ENCODE measurements at regions not wholly inside any gene's neighbourhood (a gene's known extent, or its start where the extent isn't known, plus 50 kb on each side); places are given as distances from the start of the nearest gene placed in this dataset.
"Not testable (repeated sequence)": the region's sequence is repeated elsewhere in the genome, so short reads cannot be mapped to it uniquely, and the experiment has no call there.

GRCh38 chr10:44102726-44103255, 282.1 kb downstream of the CXCL12 start:
- ChIA-PET POLR2A (no interaction called here), CTCF (interaction anchor here (1.3 kb wide), 1 partner anchor 140 kb away, joined by 3 read pairs; no protein-coding TSS in a partner anchor)
- H3K27me3 ChIP-seq (ENCODE audit: control insufficient read depth, insufficient read depth, low read length), result no peaks in the 10 kb centered on the region
- peak; percentile 71 for DNase-seq (ENCODE audit: low read depth)
- H3K4me3 ChIP-seq (ENCODE audit: low read depth, low read length), result no peak overlapping the region
- TF ChIP-seq, protein P1, sequence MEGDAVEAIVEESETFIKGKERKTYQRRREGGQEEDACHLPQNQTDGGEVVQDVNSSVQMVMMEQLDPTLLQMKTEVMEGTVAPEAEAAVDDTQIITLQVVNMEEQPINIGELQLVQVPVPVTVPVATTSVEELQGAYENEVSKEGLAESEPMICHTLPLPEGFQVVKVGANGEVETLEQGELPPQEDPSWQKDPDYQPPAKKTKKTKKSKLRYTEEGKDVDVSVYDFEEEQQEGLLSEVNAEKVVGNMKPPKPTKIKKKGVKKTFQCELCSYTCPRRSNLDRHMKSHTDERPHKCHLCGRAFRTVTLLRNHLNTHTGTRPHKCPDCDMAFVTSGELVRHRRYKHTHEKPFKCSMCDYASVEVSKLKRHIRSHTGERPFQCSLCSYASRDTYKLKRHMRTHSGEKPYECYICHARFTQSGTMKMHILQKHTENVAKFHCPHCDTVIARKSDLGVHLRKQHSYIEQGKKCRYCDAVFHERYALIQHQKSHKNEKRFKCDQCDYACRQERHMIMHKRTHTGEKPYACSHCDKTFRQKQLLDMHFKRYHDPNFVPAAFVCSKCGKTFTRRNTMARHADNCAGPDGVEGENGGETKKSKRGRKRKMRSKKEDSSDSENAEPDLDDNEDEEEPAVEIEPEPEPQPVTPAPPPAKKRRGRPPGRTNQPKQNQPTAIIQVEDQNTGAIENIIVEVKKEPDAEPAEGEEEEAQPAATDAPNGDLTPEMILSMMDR (IDR thresholded peaks at IDR 0.05; ENCODE audit: insufficient read depth, low read depth, low read length), result no peak
- no peaks in the 10 kb centered on the region for H3K36me3 ChIP-seq (ENCODE audit: control insufficient read depth, insufficient read depth, low read length)

DNA sequence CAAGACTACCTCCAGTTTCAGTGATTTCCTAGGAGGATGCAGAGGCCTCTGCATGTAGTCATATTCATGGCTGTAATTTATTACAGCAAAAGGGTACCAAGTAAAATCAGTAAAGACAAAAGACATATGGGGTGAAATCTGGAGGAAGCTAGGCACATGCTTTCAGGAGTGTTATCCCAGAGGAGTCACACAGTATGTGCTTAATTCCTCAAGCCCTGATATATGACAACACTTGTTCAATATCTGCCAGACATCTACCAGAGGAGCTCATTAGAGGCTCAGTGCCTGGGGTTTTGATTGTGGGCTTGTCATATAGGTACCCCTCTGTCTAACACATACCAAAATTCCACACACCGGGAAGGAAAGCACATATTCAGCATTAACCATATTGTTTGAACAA, 283.8 kb downstream of the CXCL12 start:
- DNase-seq (ENCODE audit: low read depth), result no peak
- CTCF ChIA-PET, result interaction anchor here (0.9 kb wide), 1 partner anchor 28 kb away, joined by 3 read pairs; no protein-coding TSS in a partner anchor
- Histone ChIP-seq H3K27me3 (ENCODE audit: control insufficient read depth, insufficient read depth, low read length) (no peaks in the 10 kb centered on the region), H3K36me3 (ENCODE audit: control insufficient read depth, insufficient read depth, low read length) (no peaks in the 10 kb centered on the region), H3K4me3 (ENCODE audit: low read depth, low read length) (no peak overlapping the region)
- TF ChIP-seq, protein P1 (IDR thresholded peaks at IDR 0.05; ENCODE audit: insufficient read depth, low read depth, low read length), result no peak
- POLR2A ChIA-PET, result no interaction called here

DNA sequence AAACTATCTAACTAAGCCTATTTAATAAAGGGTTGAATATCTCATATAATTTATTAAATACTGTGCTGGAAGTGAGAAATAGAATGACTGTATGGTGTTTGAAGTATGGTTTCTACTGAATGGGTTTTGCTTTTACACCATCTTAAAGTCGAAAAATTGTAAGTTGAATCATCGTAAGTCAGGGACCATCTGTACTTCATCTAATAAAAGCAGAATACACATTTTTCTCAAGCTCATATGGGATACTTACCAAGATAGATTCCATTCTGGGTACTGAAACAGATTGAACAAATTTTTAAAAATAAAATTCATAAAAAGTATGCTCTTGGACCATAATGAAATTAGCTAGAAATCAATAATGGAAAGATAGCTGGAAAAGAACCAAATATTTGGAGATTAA, 285.4 kb downstream of the CXCL12 start:
- H3K4me3 ChIP-seq (ENCODE audit: low read depth, low read length), result no peak overlapping the region
- TF ChIP-seq, protein P1 (IDR thresholded peaks at IDR 0.05; ENCODE audit: insufficient read depth, low read depth, low read length), result no peak
- no peak for DNase-seq (ENCODE audit: low read depth)
- H3K36me3 ChIP-seq (ENCODE audit: control insufficient read depth, insufficient read depth, low read length), result no peaks in the 10 kb centered on the region
- no peaks in the 10 kb centered on the region for H3K27me3 ChIP-seq (ENCODE audit: control insufficient read depth, insufficient read depth, low read length)
- CTCF ChIA-PET, result interaction anchor here (0.8 kb wide), 1 partner anchor 12 kb away, joined by 5 read pairs; no protein-coding TSS in a partner anchor
- POLR2A ChIA-PET, result no interaction called here

DNA sequence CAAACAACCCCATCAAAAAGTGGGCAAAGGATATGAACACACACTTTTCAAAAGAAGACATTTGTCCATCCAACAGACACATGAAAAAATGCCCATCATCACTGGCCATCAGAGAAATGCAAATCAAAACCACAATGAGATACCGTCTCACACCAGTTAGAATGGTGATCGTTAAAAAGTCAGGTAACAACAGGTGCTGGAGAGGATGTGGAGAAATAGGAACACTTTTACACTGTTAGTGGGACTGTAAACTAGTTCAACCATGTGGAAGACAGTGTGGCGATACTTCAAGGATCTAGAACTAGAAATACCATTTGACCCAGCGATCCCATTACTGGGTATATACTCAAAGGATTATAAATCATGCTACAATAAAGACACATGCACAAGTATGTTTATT, 288.7 kb downstream of the CXCL12 start:
- H3K4me3 ChIP-seq (ENCODE audit: low read depth, low read length); DNase-seq (ENCODE audit: low read depth); POLR2A ChIA-PET; H3K36me3 ChIP-seq (ENCODE audit: control insufficient read depth, insufficient read depth, low read length); H3K27me3 ChIP-seq (ENCODE audit: control insufficient read depth, insufficient read depth, low read length): not testable (repeated sequence)
- CTCF ChIA-PET, result interaction anchor here (0.6 kb wide), 1 partner anchor 82 kb away, joined by 3 read pairs; no protein-coding TSS in a partner anchor

DNA sequence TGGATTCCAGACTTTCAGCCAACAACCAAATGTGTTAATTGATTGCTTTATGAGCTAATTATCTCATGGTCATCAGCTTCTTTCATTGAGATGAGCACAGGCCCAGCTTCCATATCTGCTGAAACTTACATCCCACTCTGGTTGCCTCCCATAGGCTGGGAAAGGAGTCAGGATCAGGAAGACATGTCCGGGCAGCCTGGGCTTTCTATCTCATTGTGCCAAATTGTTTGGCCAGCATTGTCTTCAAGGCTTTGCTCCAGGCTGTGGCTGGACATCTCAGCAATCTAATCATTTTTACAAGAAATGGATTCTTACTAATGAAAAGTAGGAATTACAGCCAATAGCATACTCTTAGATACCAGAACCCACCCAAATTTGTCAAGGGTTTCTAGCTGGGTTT, 295.2 kb downstream of the CXCL12 start:
- no peaks in the 10 kb centered on the region for H3K36me3 ChIP-seq (ENCODE audit: control insufficient read depth, insufficient read depth, low read length)
- TF ChIP-seq, protein P1 (IDR thresholded peaks at IDR 0.05; ENCODE audit: insufficient read depth, low read depth, low read length), result no peak
- ChIA-PET POLR2A (no interaction called here), CTCF (no interaction called here)
- no peak for DNase-seq (ENCODE audit: low read depth)
- no peak overlapping the region for H3K4me3 ChIP-seq (ENCODE audit: low read depth, low read length)
- H3K27me3 ChIP-seq (ENCODE audit: control insufficient read depth, insufficient read depth, low read length), result no peaks in the 10 kb centered on the region

DNA sequence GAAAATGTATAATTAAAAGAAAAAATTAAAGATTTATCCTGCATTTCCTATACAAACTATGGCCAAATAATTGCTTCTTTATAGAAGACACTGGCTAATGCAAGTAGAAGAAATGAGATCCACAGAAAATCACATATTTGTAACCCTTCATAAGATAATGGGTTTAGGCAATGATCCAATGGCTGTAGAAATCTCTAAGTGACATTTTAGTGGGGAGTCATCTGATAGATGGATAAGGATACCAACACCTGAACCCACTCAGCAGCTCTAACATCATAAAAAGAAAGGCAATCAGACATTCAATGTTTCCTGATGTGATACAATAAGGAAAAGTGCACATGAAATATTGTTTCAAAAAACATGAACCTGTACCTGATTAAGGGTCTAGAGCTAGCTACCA, 297.5 kb downstream of the CXCL12 start:
- ChIA-PET CTCF (no interaction called here), POLR2A (no interaction called here)
- H3K27me3 ChIP-seq (ENCODE audit: control insufficient read depth, insufficient read depth, low read length), result no peaks in the 10 kb centered on the region
- no peak for DNase-seq (ENCODE audit: low read depth)
- TF ChIP-seq, protein P1 (IDR thresholded peaks at IDR 0.05; ENCODE audit: insufficient read depth, low read depth, low read length), result no peak
- H3K4me3 ChIP-seq (ENCODE audit: low read depth, low read length), result no peak overlapping the region
- no peaks in the 10 kb centered on the region for H3K36me3 ChIP-seq (ENCODE audit: control insufficient read depth, insufficient read depth, low read length)
